GM23248 (cell line): ENCODE measurements at regions not wholly inside any gene's neighbourhood (a gene's known extent, or its start where the extent isn't known, plus 50 kb on each side); places are given as distances from the start of the nearest gene placed in this dataset.

ENCODE experiments used
- EZH2 ChIP-seq: fragments of 200-600 bp; sonication (generic); IDR thresholded peaks from 2 replicates; pipeline ENCODE4 v1.6.1; 2018; ENCODE audit warnings: antibody characterized with exemption, mild to moderate bottlenecking; ENCODE audit not compliant: insufficient read depth, poor library complexity, severe bottlenecking
- EZH2phosphoT487 ChIP-seq: fragments of 200-600 bp; sonication (generic); IDR thresholded peaks from 2 replicates; pipeline ENCODE4 v1.6.1; 2018; ENCODE audit warnings: antibody characterized with exemption, moderate library complexity, mild to moderate bottlenecking, low read depth; ENCODE audit not compliant: insufficient read depth

DNA sequence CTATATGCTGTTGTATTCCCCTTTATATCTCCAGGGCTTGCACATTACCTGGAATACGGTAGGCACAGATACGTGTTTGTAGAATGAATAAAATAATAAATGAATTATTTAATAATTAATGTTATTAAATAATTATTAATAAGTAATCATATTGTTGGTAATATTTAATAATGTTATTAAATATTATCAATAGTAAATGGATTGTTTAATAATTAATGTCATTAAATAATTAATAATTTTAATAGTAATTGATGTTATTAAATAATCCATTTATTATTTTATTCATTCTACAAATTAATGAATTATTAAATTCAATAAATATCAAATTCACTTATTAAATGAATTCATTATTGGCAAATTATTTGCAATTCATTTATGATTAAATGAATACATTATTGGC, 175.1 kb downstream of the MATN1 start:
- TF ChIP-seq EZH2 (no peak), EZH2phosphoT487 (no peak)
